ENCODE measurements at regions not wholly inside any gene's neighbourhood (a gene's known extent, or its start where the extent isn't known, plus 50 kb on each side); places are given as distances from the start of the nearest gene placed in this dataset.

DNA sequence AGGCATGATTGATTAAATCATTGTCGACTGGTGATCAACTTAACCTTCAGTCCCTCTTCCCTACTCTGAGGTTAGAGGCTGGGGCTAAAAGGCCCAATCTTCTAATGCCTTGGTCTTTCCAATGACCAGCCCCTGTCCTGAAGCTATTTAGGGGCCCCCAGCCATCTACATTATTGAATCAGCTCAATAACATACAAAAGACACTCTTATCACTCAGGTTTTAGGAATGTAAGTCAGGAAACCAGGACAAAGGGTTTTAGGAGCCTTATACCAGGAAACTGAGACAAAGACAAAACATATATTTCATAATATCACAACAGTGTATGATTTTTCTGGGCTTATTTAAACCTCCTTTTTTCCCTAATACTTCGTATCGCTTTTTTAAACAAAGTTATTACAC, 198.6 kb downstream of the RNF152 start:
- H3F3A ChIP-seq (replicated peaks; ENCODE audit: insufficient read depth): no peaks in the 10 kb centered on the region
- H3K4me3 ChIP-seq (ENCODE audit: low read depth in 2 of 2, low read length in 1 of 2): no peak overlapping the region
- H3K4me1 ChIP-seq (ENCODE audit: control insufficient read depth in 1 of 2, insufficient read depth in 2 of 2, low read depth in 1 of 2, low read length in 1 of 2): no peaks in the 10 kb centered on the region; a peak in 1 of 4 replicates
- no peaks in the 10 kb centered on the region for H3K27me3 ChIP-seq (ENCODE audit: insufficient read depth)
- POLR2A ChIA-PET: no interaction called here
- no peaks in the 10 kb centered on the region for H3K36me3 ChIP-seq (replicated peaks in 1 of 2; ENCODE audit: control insufficient read depth in 1 of 2, insufficient read depth in 2 of 2, low read length in 1 of 2)
- TF ChIP-seq MAX (IDR thresholded peaks at IDR 0.05; ENCODE audit: low read depth) (no peak), RXRA (IDR thresholded peaks at IDR 0.05; ENCODE audit: borderline replicate concordance, low read depth) (no peak)
- TF ChIP-seq, protein P1, sequence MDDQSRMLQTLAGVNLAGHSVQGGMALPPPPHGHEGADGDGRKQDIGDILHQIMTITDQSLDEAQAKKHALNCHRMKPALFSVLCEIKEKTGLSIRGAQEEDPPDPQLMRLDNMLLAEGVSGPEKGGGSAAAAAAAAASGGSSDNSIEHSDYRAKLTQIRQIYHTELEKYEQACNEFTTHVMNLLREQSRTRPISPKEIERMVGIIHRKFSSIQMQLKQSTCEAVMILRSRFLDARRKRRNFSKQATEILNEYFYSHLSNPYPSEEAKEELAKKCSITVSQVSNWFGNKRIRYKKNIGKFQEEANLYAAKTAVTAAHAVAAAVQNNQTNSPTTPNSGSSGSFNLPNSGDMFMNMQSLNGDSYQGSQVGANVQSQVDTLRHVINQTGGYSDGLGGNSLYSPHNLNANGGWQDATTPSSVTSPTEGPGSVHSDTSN (IDR thresholded peaks at IDR 0.05): no peak
- no peaks in the 10 kb centered on the region for H3K9me3 ChIP-seq
- H3K4me2 ChIP-seq: no peak overlapping the region
- no peaks in the 10 kb centered on the region for H3K9me2 ChIP-seq
- no peak for DNase-seq
- no peaks in the 10 kb centered on the region for H4K20me1 ChIP-seq (ENCODE audit: insufficient read depth)
- no peaks in the 10 kb centered on the region for H3K79me2 ChIP-seq (ENCODE audit: insufficient read depth)
- H3K9ac ChIP-seq: no peak overlapping the region
- no peak overlapping the region for H3K27ac ChIP-seq (ENCODE audit: low read depth in 2 of 2, low read length in 1 of 2)
- H2AFZ ChIP-seq (ENCODE audit: low read depth): peak overlapping the region; percentile 54; the same call in 1 of the 2 replicates
- WGBS (ENCODE audit: low lambda C conversion rate): 67% methylated on average over 3 of the region's 3 CpGs
- CTCF ChIA-PET: no interaction called here

GRCh38 chr18:61690418-61691138, 202.2 kb downstream of the RNF152 start:
- POLR2A ChIA-PET: no interaction called here
- TF ChIP-seq NRF1 (IDR thresholded peaks at IDR 0.05; ENCODE audit: low read depth, low read length) (no peak), TEAD4 (IDR thresholded peaks at IDR 0.05; ENCODE audit: borderline replicate concordance, insufficient read depth) (no peak), YY1 (IDR thresholded peaks at IDR 0.05; ENCODE audit: low read depth) (no peak), FOXJ3 (CRISPR knock-in tag; IDR thresholded peaks at IDR 0.05) (no peak), FOSL2 (IDR thresholded peaks at IDR 0.05; ENCODE audit: borderline replicate concordance, low read depth) (no peak), MXI1 (IDR thresholded peaks at IDR 0.05; ENCODE audit: low read depth, low read length) (no peak), MAX (IDR thresholded peaks at IDR 0.05; ENCODE audit: low read depth) (no peak), TCF12 (IDR thresholded peaks at IDR 0.05) (no peak), CHD2 (IDR thresholded peaks at IDR 0.05; ENCODE audit: low read length, partially characterized antibody) (no peak), GABPA (IDR thresholded peaks at IDR 0.05; ENCODE audit: low read depth) (no peak), EZH2phosphoT487 (IDR thresholded peaks at IDR 0.05; ENCODE audit: borderline replicate concordance, low read depth) (no peak), RCOR1 (IDR thresholded peaks at IDR 0.05; ENCODE audit: low read length) (no peak), SIN3A (IDR thresholded peaks at IDR 0.05; ENCODE audit: borderline replicate concordance, low read depth, low read length) (no peak)
- TF ChIP-seq, protein P2, sequence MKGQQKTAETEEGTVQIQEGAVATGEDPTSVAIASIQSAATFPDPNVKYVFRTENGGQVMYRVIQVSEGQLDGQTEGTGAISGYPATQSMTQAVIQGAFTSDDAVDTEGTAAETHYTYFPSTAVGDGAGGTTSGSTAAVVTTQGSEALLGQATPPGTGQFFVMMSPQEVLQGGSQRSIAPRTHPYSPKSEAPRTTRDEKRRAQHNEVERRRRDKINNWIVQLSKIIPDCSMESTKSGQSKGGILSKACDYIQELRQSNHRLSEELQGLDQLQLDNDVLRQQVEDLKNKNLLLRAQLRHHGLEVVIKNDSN (IDR thresholded peaks at IDR 0.05; ENCODE audit: borderline replicate concordance, low read depth): no peak
- TF ChIP-seq, protein P3, sequence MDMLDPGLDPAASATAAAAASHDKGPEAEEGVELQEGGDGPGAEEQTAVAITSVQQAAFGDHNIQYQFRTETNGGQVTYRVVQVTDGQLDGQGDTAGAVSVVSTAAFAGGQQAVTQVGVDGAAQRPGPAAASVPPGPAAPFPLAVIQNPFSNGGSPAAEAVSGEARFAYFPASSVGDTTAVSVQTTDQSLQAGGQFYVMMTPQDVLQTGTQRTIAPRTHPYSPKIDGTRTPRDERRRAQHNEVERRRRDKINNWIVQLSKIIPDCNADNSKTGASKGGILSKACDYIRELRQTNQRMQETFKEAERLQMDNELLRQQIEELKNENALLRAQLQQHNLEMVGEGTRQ (IDR thresholded peaks at IDR 0.05; ENCODE audit: borderline replicate concordance, low read depth, low read length): no peak
- TF ChIP-seq, protein P4, sequence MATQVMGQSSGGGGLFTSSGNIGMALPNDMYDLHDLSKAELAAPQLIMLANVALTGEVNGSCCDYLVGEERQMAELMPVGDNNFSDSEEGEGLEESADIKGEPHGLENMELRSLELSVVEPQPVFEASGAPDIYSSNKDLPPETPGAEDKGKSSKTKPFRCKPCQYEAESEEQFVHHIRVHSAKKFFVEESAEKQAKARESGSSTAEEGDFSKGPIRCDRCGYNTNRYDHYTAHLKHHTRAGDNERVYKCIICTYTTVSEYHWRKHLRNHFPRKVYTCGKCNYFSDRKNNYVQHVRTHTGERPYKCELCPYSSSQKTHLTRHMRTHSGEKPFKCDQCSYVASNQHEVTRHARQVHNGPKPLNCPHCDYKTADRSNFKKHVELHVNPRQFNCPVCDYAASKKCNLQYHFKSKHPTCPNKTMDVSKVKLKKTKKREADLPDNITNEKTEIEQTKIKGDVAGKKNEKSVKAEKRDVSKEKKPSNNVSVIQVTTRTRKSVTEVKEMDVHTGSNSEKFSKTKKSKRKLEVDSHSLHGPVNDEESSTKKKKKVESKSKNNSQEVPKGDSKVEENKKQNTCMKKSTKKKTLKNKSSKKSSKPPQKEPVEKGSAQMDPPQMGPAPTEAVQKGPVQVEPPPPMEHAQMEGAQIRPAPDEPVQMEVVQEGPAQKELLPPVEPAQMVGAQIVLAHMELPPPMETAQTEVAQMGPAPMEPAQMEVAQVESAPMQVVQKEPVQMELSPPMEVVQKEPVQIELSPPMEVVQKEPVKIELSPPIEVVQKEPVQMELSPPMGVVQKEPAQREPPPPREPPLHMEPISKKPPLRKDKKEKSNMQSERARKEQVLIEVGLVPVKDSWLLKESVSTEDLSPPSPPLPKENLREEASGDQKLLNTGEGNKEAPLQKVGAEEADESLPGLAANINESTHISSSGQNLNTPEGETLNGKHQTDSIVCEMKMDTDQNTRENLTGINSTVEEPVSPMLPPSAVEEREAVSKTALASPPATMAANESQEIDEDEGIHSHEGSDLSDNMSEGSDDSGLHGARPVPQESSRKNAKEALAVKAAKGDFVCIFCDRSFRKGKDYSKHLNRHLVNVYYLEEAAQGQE (IDR thresholded peaks at IDR 0.05; ENCODE audit: low read depth, low read length): no peak

More at GRCh38 chr18:61690418-61691138, 202.2 kb downstream of the RNF152 start:
- no peaks in the 10 kb centered on the region for H3K79me2 ChIP-seq (ENCODE audit: insufficient read depth)
- no peak overlapping the region for H3K9ac ChIP-seq
- no peaks in the 10 kb centered on the region for H4K20me1 ChIP-seq (ENCODE audit: insufficient read depth)
- WGBS (ENCODE audit: low lambda C conversion rate): 51% methylated on average over 5 of the region's 5 CpGs
- H3F3A ChIP-seq (replicated peaks; ENCODE audit: insufficient read depth): no peaks in the 10 kb centered on the region
- no peak overlapping the region for H2AFZ ChIP-seq (ENCODE audit: low read depth)
- H3K4me2 ChIP-seq: no peak overlapping the region
- no peaks in the 10 kb centered on the region for H3K36me3 ChIP-seq (replicated peaks in 1 of 2; ENCODE audit: control insufficient read depth in 1 of 2, insufficient read depth in 2 of 2, low read length in 1 of 2)
- CTCF ChIA-PET: interaction anchor here (1.2 kb wide), 1 partner anchor 17 kb away, joined by 4 read pairs; no protein-coding TSS in a partner anchor
- H3K4me1 ChIP-seq (ENCODE audit: control insufficient read depth in 1 of 2, insufficient read depth in 2 of 2, low read depth in 1 of 2, low read length in 1 of 2): no peaks in the 10 kb centered on the region; a peak in 1 of 4 replicates
- H3K9me3 ChIP-seq: no peaks in the 10 kb centered on the region
- H3K27ac ChIP-seq (ENCODE audit: low read depth in 2 of 2, low read length in 1 of 2): no peak overlapping the region
- no peak for DNase-seq
- no peak overlapping the region for H3K4me3 ChIP-seq (ENCODE audit: low read depth in 2 of 2, low read length in 1 of 2)
- no peaks in the 10 kb centered on the region for H3K9me2 ChIP-seq
- no peaks in the 10 kb centered on the region for H3K27me3 ChIP-seq (ENCODE audit: insufficient read depth)

Data from SK-N-SH (cell line).